ENCODE measurements at regions not wholly inside any gene's neighbourhood (a gene's known extent, or its start where the extent isn't known, plus 50 kb on each side); places are given as distances from the start of the nearest gene placed in this dataset.

GRCh38 chr2:51846796-51847195, 814.9 kb upstream of the NRXN1 start:
- no peak for TF ChIP-seq POLR2A (IDR thresholded peaks at IDR 0.05)
- TF ChIP-seq, protein P1, sequence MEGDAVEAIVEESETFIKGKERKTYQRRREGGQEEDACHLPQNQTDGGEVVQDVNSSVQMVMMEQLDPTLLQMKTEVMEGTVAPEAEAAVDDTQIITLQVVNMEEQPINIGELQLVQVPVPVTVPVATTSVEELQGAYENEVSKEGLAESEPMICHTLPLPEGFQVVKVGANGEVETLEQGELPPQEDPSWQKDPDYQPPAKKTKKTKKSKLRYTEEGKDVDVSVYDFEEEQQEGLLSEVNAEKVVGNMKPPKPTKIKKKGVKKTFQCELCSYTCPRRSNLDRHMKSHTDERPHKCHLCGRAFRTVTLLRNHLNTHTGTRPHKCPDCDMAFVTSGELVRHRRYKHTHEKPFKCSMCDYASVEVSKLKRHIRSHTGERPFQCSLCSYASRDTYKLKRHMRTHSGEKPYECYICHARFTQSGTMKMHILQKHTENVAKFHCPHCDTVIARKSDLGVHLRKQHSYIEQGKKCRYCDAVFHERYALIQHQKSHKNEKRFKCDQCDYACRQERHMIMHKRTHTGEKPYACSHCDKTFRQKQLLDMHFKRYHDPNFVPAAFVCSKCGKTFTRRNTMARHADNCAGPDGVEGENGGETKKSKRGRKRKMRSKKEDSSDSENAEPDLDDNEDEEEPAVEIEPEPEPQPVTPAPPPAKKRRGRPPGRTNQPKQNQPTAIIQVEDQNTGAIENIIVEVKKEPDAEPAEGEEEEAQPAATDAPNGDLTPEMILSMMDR (IDR thresholded peaks at IDR 0.05): no peak
- H3K27ac ChIP-seq: no peak overlapping the region
- no peaks in the 10 kb centered on the region for H3K4me1 ChIP-seq
- intact Hi-C loops (cut with DNase I; ENCODE audit: low total_unique reads): no loop called here
- DNase-seq: no peak
- no peaks in the 10 kb centered on the region for H3K9me3 ChIP-seq
- no peak overlapping the region for H3K4me3 ChIP-seq
- no peaks in the 10 kb centered on the region for H3K36me3 ChIP-seq
- H3K27me3 ChIP-seq: no peaks in the 10 kb centered on the region

DNA sequence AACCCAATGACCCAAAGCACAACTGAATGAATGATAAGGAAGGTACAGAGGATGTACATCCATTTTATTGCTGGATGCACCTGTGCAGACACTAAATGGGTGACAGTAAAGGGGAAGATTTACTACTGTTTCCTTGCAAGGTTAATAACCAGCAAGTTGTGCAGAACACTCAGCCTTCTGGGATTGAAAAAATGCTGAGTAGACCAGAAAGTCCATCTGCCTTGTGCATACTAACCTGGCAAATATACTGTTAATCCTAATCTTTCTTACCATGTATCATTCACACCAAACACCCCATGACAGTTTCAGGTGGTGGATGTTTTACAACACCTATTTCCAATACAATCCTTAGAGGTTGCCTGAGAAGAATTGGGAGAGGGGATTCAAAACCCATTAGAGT, 814.1 kb upstream of the NRXN1 start:
- no peaks in the 10 kb centered on the region for H3K36me3 ChIP-seq
- DNase-seq: no peak
- no peaks in the 10 kb centered on the region for H3K9me3 ChIP-seq
- no peak overlapping the region for H3K4me3 ChIP-seq
- no peaks in the 10 kb centered on the region for H3K27me3 ChIP-seq
- no peaks in the 10 kb centered on the region for H3K4me1 ChIP-seq
- intact Hi-C loops (cut with DNase I; ENCODE audit: low total_unique reads): no loop called here
- H3K27ac ChIP-seq: no peak overlapping the region
- TF ChIP-seq POLR2A (IDR thresholded peaks at IDR 0.05): no peak
- TF ChIP-seq, protein P1 (IDR thresholded peaks at IDR 0.05): no peak

- Histone ChIP-seq H3K27ac (no peak overlapping the region), H3K9me3 (no peaks in the 10 kb centered on the region), H3K4me1 (no peaks in the 10 kb centered on the region), H3K4me3 (no peak overlapping the region), H3K36me3 (no peaks in the 10 kb centered on the region), H3K27me3 (no peaks in the 10 kb centered on the region)
- intact Hi-C loops (cut with DNase I; ENCODE audit: low total_unique reads): no loop called here
- TF ChIP-seq, protein P1 (IDR thresholded peaks at IDR 0.05): no peak
- no peak for TF ChIP-seq POLR2A (IDR thresholded peaks at IDR 0.05)
- DNase-seq: no peak
Observed at GRCh38 chr2:51844596-51844995, 812.7 kb upstream of the NRXN1 start.

- DNase-seq: no peak
- Histone ChIP-seq H3K27ac (no peak overlapping the region), H3K4me1 (no peaks in the 10 kb centered on the region), H3K36me3 (no peaks in the 10 kb centered on the region), H3K9me3 (no peaks in the 10 kb centered on the region), H3K4me3 (no peak overlapping the region), H3K27me3 (no peaks in the 10 kb centered on the region)
- TF ChIP-seq POLR2A (IDR thresholded peaks at IDR 0.05): no peak
- TF ChIP-seq, protein P1 (IDR thresholded peaks at IDR 0.05): no peak
- intact Hi-C loops (cut with DNase I; ENCODE audit: low total_unique reads): no loop called here
Observed at GRCh38 chr2:51829477-51829876, 797.5 kb upstream of the NRXN1 start.

DNA sequence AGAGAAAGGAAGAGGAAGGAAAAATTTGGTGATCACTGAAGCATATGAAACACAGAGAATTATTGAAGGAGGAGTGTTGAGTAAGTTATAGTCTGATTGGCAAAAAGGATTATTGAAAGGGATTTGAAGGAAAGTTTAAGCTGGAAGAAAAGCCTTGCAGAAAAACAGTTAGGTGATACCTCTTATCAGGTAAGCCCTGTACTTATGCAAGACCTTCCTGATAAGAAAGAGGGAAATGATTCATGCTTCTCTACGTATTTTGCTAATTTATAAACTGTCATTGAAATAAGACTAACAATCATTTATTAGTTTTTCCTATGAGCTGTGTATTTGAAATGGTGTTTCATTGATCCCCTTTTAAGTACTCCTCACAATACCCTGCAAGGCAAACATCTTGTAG, 793.9 kb upstream of the NRXN1 start:
- DNase-seq: no peak
- no peaks in the 10 kb centered on the region for H3K36me3 ChIP-seq
- H3K27me3 ChIP-seq: no peaks in the 10 kb centered on the region
- no peaks in the 10 kb centered on the region for H3K4me1 ChIP-seq
- TF ChIP-seq, protein P1 (IDR thresholded peaks at IDR 0.05): no peak
- no peak for TF ChIP-seq POLR2A (IDR thresholded peaks at IDR 0.05)
- no peak overlapping the region for H3K27ac ChIP-seq
- intact Hi-C loops (cut with DNase I; ENCODE audit: low total_unique reads): no loop called here
- H3K4me3 ChIP-seq: no peak overlapping the region
- H3K9me3 ChIP-seq: no peaks in the 10 kb centered on the region
